ENCODE measurements at regions not wholly inside any gene's neighbourhood (a gene's known extent, or its start where the extent isn't known, plus 50 kb on each side); places are given as distances from the start of the nearest gene placed in this dataset.

- Mint-ChIP-seq H3K27me3 (ENCODE audit: unreplicated experiment) (no peaks in the 10 kb centered on the region), H3K36me3 (ENCODE audit: insufficient read depth, unreplicated experiment) (peaks cover 9% of the 10 kb centered on the region), H3K27ac (ENCODE audit: unreplicated experiment) (no peak overlapping the region), H3K4me1 (ENCODE audit: low read depth, unreplicated experiment) (peaks cover 46% of the 10 kb centered on the region), H3K4me3 (ENCODE audit: low read depth, unreplicated experiment) (no peak overlapping the region), H3K9me3 (ENCODE audit: low read depth, unreplicated experiment) (peaks cover 4% of the 10 kb centered on the region)
- intact Hi-C loops (cut with micrococcal nuclease; ENCODE audit: unreplicated experiment): no loop called here
- CTCF ChIA-PET: no interaction called here
- BruUV-seq (replicated peaks): no TSS peak
- TF ChIP-seq, protein P1, sequence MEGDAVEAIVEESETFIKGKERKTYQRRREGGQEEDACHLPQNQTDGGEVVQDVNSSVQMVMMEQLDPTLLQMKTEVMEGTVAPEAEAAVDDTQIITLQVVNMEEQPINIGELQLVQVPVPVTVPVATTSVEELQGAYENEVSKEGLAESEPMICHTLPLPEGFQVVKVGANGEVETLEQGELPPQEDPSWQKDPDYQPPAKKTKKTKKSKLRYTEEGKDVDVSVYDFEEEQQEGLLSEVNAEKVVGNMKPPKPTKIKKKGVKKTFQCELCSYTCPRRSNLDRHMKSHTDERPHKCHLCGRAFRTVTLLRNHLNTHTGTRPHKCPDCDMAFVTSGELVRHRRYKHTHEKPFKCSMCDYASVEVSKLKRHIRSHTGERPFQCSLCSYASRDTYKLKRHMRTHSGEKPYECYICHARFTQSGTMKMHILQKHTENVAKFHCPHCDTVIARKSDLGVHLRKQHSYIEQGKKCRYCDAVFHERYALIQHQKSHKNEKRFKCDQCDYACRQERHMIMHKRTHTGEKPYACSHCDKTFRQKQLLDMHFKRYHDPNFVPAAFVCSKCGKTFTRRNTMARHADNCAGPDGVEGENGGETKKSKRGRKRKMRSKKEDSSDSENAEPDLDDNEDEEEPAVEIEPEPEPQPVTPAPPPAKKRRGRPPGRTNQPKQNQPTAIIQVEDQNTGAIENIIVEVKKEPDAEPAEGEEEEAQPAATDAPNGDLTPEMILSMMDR (IDR thresholded peaks at IDR 0.05; ENCODE audit: unreplicated experiment): no peak
- no peak for DNase-seq
Observed at GRCh38 chrX:39771089-39771488, 326.7 kb downstream of the BCOR start.

- peaks cover 9% of the 10 kb centered on the region for H3K36me3 Mint-ChIP-seq (ENCODE audit: insufficient read depth, unreplicated experiment)
- BruUV-seq (replicated peaks): no TSS peak
- peak; percentile 47 for DNase-seq
- CTCF ChIA-PET: interaction anchor here (0.6 kb wide), 1 partner anchor 33 kb away, joined by 3 read pairs; no protein-coding TSS in a partner anchor
- H3K27ac Mint-ChIP-seq (ENCODE audit: unreplicated experiment): peak overlapping the region; percentile 42
- TF ChIP-seq, protein P1 (IDR thresholded peaks at IDR 0.05; ENCODE audit: unreplicated experiment): no peak
- H3K4me3 Mint-ChIP-seq (ENCODE audit: low read depth, unreplicated experiment): peak overlapping the region; percentile 10
- no peaks in the 10 kb centered on the region for H3K27me3 Mint-ChIP-seq (ENCODE audit: unreplicated experiment)
- H3K9me3 Mint-ChIP-seq (ENCODE audit: low read depth, unreplicated experiment): peaks cover 4% of the 10 kb centered on the region
- intact Hi-C loops (cut with micrococcal nuclease; ENCODE audit: unreplicated experiment): no loop called here
- H3K4me1 Mint-ChIP-seq (ENCODE audit: low read depth, unreplicated experiment): peaks cover 42% of the 10 kb centered on the region
Observed at GRCh38 chrX:39772057-39772832, 325.5 kb downstream of the BCOR start.

GRCh38 chrX:39773150-39773549 lies 324.6 kb downstream of the BCOR start:
- CTCF ChIA-PET: no interaction called here
- Mint-ChIP-seq H3K4me3 (ENCODE audit: low read depth, unreplicated experiment) (peak overlapping the region; percentile 52), H3K27me3 (ENCODE audit: unreplicated experiment) (no peaks in the 10 kb centered on the region), H3K27ac (ENCODE audit: unreplicated experiment) (peak overlapping the region; percentile 90), H3K9me3 (ENCODE audit: low read depth, unreplicated experiment) (peaks cover 4% of the 10 kb centered on the region), H3K36me3 (ENCODE audit: insufficient read depth, unreplicated experiment) (peaks cover 9% of the 10 kb centered on the region), H3K4me1 (ENCODE audit: low read depth, unreplicated experiment) (peaks cover 42% of the 10 kb centered on the region)
- intact Hi-C loops (cut with micrococcal nuclease; ENCODE audit: unreplicated experiment): no loop called here
- no peak for DNase-seq
- no TSS peak for BruUV-seq (replicated peaks)
- TF ChIP-seq, protein P1 (IDR thresholded peaks at IDR 0.05; ENCODE audit: unreplicated experiment): no peak

GRCh38 chrX:39773923-39774773 lies 323.6 kb downstream of the BCOR start:
- intact Hi-C loops (cut with micrococcal nuclease; ENCODE audit: unreplicated experiment): no loop called here
- TSS peak; percentile 44 for BruUV-seq (replicated peaks)
- H3K9me3 Mint-ChIP-seq (ENCODE audit: low read depth, unreplicated experiment): peaks cover 4% of the 10 kb centered on the region
- H3K36me3 Mint-ChIP-seq (ENCODE audit: insufficient read depth, unreplicated experiment): peaks cover 9% of the 10 kb centered on the region
- CTCF ChIA-PET: no interaction called here
- TF ChIP-seq, protein P1 (IDR thresholded peaks at IDR 0.05; ENCODE audit: unreplicated experiment): no peak
- peaks cover 42% of the 10 kb centered on the region for H3K4me1 Mint-ChIP-seq (ENCODE audit: low read depth, unreplicated experiment)
- no peaks in the 10 kb centered on the region for H3K27me3 Mint-ChIP-seq (ENCODE audit: unreplicated experiment)
- peak overlapping the region; percentile 52 for H3K4me3 Mint-ChIP-seq (ENCODE audit: low read depth, unreplicated experiment)
- peak overlapping the region; percentile 78 for H3K27ac Mint-ChIP-seq (ENCODE audit: unreplicated experiment)
- no peak for DNase-seq

Measured in Calu3 (cell line).